Right renal pelvis (tissue), 4 donors: ENCODE measurements at regions not wholly inside any gene's neighbourhood (a gene's known extent, or its start where the extent isn't known, plus 50 kb on each side); places are given as distances from the start of the nearest gene placed in this dataset.

ENCODE experiments used
- DNase-seq, 4 donors: peaks; one replicate each; pipeline ENCODE4 v3.0.0-alpha.2; 2013; ENCODE audit warnings: low read depth in 4 of 4, low spot score in 3 of 4, missing footprints in 1 of 4

DNA sequence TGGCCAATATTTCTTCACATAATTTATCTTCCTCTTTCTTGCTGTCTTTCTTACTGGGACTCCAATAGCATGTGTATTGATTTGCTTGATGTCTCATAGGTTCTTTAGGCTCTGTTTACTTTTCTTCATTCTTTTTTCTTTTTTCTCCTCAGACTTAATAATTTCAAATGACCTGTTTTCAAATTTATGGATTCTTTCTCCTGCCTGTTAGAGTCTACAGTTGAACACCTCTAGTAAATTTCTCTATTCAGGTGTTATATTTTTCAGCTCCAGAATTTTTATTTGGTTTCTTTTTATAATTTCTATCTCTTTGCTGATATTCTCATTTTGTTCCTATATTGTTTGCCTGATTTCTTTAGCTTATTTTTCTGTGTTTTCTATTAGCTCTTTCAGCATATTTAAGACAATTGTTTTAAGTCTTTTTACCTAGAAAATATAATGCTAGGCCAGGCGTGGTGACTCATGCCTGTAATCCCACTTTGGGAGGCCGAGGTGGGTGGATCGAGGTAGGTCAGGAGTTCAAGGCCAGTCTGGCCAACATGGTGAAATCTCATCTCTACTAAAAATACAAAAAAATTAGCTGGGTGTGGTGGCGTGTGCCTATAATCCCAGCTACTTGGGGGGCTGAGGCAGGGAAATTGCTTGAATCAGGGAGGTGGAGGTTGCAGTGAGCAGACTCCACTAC lies 61.9 kb upstream of the TNS3 start:
- no peak for DNase-seq

DNA sequence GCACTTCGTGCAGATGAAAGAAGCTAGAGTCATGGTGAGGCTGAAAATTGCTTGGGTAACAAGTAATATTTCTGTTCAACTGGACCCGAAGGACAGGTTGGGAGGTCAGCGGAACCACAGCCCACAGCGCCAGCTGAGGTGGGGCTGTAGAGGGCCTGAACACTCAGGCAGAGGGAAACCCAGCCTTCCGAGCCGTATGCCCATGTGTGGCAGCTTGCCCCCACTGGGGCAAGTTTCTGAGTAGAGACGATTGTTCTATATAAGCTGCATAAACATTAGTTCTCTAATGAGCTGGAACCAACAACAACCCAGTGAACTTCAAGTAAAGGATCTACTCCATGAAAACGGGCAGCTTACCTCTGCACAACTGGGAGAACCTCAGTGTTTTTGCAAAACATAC lies 58.4 kb upstream of the TNS3 start:
- no peak for DNase-seq

DNA sequence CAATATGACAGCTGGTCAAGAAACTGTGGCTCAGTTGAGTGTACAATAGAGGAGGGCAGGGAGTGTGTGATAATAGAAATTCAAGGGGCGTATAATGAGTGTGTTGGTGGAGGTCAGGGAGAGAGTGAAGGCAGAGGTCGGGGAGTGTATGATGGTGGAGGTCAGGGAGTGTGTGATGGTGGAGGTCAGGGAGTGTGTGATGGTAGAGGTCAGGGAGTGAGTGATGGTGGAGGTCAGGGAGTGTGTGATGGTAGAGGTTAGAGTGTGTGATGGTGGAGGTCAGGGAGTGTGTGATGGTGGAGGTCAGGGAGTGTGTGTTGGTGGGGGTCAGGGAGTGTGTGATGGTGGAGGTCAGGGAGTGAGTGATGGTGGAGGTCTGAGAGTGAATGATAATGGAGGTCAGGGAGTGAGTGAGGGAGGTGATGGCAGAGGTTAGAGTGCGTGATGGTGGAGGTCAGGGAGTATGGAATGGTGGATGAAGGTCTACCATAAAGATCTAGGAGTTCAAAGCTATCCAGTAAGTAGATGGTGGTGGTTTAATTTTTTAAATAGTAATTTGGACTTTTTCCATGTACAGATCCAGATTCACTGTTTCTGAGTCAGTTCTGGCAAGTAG lies 57.7 kb upstream of the TNS3 start:
- no peak for DNase-seq

DNA sequence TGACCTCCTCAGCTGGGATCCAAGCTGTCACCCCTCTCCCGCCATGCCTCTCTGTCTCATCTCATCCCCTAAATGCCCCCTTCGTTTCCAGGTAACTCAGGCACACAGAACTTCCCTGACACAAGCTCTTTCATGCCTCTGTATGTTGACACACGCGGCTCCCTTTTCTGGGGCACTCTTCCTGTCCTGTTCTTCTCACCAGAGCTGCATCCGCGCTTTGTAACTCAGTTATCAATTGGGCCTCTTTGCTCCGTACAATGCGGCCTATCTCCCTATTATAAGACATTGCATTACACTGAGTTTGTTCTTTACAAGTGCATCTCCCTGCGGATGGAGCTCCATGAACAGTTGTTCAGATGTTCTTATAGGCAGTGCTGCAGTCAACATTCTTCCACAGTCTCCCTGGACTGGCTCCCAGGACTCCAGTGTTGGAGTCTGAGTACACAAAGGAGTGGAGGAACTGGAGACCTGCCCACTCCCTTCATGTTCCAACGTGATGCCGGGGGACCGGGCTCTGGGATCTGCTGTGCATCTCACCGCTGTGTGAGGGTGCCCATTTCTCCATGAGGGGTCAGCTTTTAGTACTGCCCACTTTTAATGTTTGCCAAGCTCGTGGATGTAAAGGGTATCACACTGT lies 56.9 kb upstream of the TNS3 start:
- DNase-seq, result no peak

DNA sequence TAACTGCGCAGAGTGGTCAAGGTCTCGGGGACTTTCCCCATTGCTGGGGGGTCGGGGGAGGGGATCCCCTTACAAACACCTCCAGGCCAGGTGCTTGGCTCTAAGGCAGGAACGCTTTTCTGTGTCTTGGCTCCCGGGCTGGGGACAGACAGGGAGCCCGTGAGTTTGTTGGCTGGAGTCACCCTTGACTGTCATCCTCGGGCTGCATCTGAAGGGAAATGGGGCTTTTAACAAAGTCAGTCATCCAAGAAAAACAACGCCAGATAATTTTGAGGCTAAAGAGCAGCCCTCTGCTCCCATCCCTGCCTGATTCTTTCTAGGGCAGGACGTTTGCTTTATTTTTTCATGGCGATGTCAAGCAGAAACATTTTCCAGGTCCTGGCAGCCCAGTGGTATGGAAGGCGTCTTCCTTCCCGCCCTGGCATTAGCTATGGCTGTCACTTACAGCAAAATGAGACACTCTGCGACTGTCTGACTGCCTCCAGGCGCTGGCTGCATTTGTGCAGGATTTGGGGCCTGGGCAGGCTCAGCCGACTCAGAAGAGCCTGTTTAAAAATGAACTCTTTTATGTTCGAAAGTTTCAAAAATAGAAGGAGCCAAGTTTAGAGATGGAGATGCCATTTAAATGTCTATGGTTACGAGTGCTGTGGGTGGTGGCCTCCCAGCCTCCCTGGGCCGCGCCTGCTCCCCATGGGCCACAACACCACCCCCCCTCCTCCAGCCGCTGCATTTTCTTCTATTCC lies 54.7 kb upstream of the TNS3 start:
- DNase-seq, result no peak

DNA sequence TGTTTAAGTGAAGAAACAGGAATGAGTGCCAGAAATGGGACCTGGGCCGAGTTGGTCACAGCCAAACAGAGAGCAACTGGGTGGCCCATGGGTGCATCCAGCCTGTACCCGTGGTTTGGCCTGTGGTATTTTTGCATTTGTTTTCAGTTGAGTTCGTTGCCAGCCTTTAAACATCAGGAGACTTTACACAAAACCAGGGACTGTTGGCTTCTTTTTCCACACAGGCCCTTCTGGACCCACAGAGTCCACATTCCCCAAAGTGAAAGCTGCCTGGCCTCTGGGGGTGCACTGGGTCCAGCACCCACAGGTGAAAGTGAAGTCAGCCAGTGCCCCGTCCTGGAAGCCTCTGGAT lies 54.1 kb upstream of the TNS3 start:
- DNase-seq, result no peak

DNA sequence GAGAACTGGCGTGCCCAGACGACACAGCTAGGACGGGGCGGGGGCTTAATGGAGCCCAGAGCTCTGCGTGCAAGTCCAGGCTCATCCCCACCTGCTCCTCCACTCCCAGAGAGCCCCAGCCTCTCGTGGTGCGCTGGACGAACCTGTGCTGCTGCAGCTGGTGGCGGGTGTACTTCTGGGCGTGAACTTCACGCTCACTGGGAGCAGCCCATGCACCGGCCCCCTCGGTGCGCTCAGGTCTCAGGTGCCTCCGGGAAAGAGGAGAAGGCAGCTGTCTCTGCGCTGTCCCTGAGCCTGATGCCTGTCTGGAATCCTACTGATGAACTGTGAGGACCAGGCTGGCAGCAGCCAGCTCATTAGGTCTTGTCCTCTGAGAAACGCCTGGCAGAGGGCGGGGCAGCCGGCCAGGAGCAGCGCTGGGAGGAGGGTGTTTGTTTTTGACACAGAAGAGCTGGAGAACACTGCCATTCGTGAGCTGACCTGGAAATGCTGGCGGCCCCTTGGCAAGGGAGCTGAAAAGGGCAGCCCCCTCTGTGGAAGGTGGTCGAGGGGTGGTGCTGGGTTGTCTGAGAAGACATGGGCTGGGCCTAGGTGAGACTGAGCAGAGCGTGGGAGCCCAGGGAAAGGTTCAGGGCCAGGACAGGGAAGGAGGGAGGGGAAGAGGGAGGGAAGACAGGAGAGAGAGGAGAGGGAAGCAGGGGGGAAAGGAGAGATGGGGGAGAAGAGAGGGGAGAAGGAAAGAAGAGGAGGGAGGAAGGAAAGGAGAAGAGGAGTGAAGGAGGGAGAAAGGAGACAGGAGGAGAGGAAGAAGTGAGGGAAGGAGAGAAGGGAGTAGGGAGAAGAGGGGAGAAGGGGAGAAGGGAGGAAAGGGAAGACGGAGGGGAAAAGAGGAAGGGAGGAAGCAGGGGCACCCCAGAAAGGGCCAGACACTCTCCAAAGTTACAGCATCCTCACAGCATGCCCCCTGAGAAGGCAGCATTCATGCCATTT lies 53.5 kb upstream of the TNS3 start:
- DNase-seq, result no peak

DNA sequence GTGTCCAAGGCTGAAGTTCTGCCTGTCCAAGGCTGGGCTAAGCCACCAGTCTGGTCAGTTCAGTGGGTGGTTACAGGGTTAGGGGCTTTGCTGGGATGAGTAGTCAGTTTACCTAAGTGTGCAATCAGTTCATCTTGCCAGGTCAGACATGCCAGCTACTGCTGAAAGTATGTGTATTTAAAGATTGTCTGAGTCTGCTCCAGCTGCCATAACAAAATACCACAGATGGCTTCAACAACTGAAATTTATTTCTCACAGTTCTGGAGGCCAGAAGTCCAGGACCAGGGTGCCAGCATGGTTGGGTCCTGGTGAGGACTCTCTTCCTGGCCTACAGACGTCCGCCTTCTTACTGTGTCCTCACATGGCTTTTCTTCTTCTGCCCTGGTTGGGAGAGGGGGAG lies 52.4 kb upstream of the TNS3 start:
- DNase-seq, result no peak

DNA sequence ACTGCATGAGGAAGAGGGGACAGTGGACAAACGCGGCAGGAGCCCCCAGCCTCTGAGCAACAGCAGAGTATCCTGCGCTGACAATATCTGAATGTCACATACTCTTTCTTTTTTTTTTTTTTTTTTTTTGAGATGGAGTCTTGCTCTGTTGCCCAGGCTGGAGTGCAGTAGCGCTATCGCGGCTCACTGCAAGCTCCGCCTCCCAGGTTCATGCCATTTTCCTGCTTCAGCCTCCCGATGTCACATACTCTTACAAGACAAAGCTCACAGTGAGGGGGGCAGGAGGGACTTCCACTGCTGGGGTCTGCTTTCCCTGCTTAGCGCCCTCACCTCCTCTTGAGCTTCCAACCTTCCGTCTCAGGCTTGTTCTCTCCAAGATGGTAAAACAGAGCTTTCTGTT lies 51.2 kb upstream of the TNS3 start:
- no peak for DNase-seq
